DMS 273 treated with DMSO at 0.1 percent for 48 hours (cell line): ENCODE measurements at regions not wholly inside any gene's neighbourhood (a gene's known extent, or its start where the extent isn't known, plus 50 kb on each side); places are given as distances from the start of the nearest gene placed in this dataset.
"Not testable (repeated sequence)": the region's sequence is repeated elsewhere in the genome, so short reads cannot be mapped to it uniquely, and the experiment has no call there.

Source experiments
- DNase-seq: peaks from one replicate; lab custom pipeline; 2025; lab: John Stamatoyannopoulos, UW

DNA sequence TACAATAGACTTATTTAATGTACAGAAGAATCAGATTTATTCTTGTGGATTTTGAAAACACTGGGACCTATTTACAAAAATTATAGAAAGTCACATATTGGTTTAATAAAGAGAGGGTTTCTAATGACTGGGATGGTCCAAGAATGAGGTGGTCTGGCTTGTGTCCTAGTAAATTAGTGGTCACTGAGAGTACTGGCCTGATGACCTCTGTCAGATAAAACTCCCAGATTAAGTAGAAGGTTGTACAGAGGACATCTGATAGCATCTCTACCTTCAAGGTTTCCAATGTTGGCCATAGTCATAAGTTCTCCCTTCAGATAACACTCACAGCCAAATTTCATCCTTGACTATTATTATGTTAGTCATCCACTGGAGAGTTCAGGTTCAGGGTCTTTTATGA, 692.9 kb downstream of the MTRR start:
- no peak for DNase-seq

DNA sequence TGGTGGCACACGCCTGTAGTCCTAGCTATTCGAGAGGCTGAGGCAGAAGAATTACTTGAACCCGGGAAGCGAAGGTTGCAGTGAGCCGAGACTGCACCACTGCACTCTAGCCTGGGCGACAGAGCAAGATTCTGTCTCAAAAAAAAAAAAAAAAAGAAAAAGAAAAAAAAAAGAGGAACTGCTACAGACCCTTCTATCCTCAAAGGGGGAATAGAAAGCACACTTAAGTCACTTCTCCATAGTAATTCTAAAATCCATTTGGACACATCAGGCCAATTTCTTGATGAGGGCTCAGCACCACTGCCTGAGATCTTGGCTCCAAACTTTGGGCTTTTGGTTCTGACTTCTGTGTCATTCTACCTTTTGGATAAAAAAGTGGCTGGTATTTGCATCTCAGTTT, 694.6 kb downstream of the MTRR start:
- DNase-seq: not testable (repeated sequence)

DNA sequence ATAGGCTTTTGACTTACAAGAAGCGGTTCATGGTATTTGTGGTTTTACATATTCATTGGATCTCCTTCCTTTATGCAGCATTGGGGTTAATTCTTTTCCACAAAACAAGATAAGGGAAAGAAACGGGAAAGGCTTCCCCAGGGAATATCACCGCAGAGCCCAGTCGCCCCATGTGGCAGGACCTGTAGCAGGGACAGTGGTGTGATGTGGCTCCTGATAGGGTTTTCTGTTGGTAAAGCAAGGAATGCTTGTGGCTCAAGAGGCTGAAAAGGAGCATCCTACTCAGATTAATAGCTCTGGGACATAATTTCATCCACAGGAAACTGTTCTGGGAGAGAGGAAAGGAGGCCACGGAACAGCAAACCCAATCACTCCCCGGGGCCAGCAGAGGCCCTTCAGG, 699.9 kb downstream of the MTRR start:
- no peak for DNase-seq

DNA sequence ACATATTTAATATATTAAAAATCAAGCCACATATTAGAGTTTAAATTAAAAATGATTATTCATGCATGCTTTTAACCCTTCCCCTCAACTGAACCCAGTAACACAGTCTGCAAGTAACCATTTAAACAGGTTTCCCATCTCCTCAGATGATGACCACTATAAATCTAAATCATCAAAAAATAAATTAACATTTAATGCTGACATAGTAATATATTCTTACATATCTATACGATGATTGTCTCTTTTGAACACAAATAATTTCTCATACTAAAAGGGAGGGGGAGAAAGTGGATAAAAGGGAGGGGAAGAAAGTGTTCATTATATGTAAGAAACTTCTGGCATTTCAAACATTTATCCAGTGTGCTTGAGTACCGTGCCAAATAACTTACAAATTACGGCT, 701.6 kb downstream of the MTRR start:
- no peak for DNase-seq

DNA sequence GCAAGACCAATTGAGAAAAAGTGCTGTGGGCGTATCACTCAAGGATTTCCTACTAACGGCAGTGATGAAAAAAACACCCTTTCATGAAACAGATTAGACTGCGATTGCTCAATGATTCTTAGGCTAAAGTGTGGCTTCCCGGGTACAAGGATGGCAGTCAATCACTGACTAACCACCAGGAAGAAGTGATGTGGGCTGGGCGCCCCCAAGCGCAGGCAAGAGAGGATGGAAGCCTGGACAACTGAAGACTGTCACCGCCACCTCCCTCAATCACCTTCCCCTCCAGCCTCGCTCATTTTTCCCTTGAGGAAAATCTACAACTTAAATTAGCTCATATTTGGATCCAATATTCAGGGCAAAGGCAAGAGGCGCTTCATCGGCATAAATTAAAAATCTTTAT, 707.2 kb downstream of the MTRR start:
- DNase-seq: no peak

DNA sequence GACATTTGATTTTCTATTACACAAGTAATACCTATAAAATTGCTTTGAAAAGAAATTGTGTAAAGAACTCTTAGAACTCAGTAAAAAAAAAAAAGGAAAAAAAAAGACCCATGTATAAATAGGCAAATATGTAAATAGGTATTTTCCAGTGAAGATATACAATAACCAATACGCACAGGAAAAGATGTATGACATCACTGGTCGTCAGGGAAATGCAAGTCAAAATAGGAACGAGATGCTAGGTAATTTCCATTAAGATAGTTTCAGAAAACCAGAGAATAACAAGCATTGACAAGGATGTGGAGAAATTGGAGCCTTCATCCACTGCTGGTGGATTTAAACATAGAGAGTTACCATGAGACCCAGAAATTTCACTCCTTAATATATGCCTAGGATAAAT, 708.8 kb downstream of the MTRR start:
- DNase-seq: no peak

DNA sequence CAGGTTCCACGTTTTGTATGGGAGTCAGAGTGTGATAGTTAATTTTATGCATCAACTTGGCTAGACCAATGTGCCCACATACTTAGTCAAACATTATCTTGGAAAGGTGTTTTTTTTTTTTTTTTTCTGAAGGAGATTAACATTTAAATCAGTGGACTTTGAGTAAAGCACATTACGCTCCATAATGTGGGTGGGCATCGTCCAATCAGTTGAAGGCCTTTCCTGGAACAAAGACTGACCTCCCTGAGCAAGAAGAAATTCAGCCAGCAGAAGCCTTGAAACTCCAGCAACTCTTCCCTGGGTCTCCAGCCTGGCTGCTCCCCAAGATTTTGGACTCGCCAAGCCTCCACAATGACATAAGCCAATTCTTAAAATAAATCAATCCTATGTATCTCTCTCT, 711.4 kb downstream of the MTRR start:
- DNase-seq: no peak

DNA sequence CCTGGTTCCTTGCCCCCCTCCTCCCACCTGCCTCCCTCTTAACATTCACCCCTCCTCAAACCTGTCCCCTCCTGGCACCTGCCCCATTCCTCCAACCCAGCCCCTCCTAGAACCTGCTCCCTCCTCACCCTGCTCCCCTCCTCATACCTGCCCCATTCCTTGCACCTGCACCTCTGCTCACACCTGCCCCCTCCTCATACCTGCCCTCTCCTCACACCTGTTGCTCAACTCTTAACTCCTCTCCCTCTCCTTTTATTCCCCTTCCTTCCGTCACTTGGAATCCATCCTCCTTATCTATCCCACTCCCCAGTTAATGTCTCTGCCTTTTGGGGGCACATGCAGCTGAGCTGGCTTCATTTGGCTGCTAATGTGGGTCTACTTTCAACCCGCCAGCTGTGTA, 712.1 kb downstream of the MTRR start:
- no peak for DNase-seq

DNA sequence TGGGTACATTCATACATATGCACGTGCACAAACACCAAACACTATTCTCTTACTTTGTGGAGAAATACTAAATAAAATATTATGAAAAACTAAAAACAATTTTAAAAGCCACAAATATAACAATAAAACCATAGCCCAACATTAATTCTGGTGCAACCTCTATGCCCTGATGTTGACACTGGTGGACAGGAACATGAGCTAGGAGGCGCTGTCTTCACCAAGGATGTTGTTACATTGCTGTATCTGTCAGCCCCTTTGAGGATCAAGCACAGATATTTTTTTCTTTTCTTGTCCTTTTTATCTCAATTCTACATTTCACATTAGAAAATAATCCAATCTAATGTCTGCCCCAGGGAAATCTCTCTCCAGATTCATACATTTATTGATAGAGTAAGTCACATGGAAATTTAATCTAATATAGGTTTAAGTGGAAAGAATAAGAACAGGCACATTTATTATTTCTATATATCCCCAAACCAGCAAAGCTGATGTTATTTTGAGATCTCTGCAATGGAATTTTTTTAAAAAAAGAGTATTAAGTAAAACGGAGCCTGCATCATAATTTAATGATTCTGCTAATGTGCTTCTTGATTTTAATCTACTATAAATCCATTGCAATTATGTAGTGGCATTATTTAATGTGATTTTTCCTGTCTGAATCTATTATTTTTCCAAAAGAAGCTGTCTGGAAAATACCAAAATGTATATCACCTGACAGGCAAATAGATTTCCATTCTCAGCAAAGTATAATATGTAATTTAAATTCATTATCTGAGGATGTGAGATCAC, 716.5 kb downstream of the MTRR start:
- no peak for DNase-seq

DNA sequence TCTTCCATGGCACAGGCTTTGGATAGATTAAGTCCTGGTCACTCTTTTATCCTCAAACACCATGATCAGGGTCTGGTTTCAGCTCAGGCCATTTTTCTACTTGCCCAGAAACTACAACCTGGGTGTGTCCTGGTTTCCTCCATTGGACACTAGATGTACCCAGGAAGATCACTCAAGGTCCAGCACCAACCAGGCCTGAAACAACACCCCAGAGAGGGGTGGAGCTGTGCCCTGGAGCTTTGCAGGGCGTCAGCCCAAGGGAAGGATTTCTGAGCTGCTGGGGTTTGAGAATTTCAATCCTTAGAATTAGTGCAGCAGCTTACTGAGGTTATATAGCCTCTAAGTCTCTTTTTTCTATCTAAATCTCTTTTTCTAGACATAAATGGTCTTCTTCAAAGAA, 722.0 kb downstream of the MTRR start:
- no peak for DNase-seq

DNA sequence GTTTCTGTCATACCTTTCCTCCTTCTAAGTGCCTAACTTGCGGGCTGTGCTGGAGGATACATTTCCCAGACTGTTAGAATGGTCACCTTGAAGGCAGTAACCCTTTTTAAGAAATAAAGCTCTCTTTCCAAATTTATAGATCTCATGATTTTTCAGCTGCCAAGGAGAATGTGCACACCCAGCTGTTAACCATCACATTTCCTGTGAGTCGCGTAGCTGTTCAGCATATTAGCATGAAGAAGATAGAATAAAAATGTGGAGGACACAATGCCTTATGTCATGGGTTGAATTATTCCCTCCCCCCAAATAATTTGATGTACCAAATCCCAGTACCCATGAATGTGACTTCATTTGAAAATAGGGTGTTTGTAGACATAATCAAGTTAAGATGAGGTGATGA, 729.4 kb downstream of the MTRR start:
- DNase-seq: no peak

DNA sequence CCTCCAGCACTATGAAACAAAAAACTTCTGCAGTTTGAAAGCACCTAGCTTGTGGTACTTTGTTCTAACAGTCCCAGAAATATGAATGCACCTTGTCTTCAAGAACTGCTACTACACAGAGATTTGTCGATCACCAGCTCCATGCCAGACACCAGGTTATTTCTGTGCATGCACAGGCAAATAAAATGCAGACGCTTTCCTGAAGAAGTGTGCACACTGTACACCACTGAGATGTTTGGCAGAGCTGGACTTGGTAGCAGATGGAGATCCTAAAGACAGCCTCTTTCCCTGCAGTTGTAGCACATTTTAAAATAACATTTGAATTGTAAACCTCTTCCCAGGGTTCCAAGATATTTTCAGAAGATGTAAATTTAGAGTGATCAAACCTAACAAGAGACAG, 730.0 kb downstream of the MTRR start:
- DNase-seq: peak; percentile 29

DNA sequence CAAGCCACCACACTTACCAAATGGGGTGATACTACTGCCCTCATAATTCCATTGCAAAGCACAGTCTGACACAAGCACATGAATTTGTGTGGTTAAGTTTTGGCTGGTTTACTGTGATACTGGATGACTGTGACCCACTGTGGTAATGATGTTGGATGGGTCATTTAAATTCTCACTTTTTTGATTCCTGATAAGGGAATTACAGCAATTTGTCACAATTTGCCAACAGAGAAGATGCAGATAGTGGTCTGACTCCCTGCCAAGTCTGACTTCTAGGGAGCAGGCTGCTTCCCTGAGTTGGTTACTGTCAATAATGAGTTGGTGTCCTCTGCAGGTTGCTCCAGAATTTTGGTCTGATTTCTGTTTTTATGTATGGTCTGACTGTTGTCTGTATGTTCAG, 731.9 kb downstream of the MTRR start:
- no peak for DNase-seq

DNA sequence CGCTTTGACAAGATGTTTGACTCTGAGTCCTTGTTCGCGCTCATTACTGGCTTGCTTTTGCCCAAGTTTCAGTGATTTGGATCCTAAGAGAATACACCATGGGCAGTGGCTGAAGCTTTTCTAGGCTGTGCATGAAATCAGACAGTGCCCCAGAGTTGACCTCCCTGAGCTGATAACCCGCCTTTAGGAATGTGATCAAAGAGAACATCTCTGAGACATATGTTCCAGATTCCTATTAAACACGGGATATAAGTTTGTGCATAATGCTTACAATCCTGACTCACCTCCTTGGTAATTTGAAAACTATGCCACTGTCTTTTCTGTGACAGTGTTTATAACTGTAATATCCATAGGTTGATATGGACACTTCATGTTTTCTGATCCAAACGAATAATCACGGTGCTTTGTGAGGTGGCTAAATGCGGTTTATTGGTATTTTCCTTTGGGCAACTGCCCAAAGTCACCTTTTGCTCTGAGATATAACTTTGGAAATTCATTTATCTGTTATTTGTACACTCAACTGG, 732.9 kb downstream of the MTRR start:
- DNase-seq: no peak

DNA sequence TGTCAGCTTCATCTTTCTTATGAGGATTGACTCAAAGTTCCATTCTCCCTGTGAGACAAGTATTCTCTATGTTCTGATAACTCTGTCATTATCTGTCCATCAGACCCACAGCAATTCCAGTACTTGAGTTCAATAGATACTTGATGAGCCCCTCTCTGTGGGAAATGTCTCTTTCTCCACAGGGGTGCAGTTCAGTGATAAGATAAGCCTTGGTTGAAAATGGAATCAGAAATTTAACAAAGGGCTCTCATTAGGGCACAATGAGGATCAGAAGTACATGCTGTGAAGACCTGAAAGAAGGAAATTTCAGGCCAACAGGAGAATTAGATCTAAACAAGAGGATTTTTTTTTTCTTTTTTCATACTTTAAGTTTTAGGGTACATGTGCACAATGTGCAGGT, 737.3 kb downstream of the MTRR start:
- DNase-seq: no peak

DNA sequence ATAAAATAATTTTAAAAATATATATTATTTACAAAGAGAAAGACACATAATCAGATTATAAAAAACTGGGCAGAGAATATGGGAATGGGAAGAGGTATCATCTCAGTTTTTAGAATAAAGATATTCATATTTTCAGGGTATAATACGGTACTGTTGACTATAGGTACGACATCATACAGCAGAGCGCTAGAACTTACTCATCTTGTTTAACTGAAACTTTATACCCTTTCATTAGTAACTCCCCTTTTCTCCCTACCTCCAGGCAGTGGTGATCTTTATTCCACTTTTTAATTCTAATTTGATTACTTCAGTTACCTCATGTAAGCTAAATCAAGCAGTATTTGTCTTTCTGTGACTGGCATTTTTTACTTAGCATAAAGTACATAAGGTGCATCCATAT, 742.1 kb downstream of the MTRR start:
- DNase-seq: no peak

DNA sequence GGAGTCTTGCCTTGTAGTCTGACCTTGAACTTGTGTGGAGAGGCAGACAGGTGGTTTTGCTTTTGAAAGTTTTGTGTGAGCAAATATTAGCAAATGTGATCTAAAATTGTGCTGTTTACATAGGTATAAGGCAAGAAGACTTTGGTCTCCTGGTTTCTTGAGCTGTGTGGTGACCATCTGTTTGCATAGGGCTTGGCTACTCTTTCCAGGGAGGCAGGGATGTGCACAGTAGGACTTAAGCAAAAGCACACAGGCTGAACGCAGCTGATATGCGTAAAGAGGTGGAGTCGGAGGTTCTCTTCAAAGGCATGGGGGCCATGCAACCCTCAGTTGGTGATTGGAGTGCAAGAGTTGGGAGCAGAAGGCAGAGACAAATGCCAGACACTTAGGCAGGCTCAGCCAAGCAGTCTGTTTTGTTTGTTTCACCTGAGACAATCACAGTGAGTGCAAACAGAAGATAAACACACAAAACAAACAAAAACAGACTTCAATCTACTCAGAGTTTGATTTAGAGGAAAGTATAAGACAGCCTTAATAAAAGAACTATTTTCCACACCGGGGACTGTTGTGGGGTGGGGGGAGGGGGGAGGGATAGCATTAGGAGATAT, 744.2 kb downstream of the MTRR start:
- DNase-seq: no peak

DNA sequence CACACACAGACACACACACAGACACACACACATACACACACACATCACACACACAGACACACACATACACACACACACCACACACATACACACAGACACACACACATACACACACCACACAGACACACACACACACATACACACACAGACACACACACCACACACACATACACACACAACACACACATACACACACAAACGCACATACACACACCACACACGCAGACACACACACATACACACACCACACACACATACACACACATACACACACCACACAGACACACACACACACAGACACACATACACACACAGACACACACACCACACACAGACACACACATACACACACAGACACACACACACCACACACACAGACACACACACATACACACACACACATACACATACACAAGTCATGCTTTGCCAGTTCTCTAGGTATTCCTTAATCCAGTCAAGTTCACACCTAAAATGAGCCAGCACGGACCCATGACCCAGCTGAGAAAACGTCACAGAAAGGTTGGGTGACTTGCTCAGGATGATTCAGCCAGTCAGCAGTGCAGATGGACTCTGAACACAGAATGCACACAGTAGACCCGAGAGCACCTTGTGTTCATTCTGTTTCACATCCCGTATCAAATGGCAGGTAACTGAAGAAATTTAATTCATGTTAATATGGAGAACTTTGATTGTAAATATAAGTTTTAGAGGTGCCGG, 746.4 kb downstream of the MTRR start:
- DNase-seq: no peak

DNA sequence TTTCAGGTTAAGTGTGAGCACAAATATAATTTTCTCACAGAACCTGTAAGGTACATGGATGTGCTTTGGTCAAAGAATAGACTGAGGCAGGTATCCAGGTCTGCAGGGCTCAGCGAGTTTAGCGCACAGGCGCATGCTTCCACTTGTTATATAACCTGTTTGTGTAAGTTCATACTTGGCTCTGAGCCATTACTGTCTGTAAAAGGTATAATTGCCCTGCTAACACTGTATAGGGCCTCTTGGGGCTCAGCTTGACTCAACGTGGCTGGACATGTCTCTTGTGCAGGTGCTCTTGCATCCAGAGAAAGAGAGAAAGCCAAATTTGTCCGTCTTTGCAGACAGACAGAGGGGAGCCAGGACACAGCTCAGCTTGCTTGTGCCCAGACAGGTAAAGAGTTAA, 759.6 kb downstream of the MTRR start:
- peak; percentile 64 for DNase-seq

DNA sequence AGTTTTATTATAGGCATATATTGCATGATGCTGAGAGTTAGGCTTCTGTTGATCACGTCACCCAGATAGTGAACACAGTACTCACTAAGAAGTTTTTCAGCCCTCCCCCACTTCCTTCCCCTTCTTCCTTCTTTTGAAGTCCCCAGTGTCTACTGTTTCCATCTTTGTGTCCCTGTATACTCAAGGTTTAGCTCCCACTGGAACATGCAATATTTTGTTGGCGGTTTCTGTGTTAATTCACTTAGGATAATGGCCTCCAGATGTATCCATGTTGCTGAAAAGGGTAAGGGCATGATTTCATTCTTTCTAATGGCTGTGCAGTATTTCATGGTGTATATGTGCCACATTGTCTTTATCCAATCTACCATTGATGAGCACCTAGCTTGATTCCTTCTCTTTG, 764.3 kb downstream of the MTRR start:
- no peak for DNase-seq

DNA sequence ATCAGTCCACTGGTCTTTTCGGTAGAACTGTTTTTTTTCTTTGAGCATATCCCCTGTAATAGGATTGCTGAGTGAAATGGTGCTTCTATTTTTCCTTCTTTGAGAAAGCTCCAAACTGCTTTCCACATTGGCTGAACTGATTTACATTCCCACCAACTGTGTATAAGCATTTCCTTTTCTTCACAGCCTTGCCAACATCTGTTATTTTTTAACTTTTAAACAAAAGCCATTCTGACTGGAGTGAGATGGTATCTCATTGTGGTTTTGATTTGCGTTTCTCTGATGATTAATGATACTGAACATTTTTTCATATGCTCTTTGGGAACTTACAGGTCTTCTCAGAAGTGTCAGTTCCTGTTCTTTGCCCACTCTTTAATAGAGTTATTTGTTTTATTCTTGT, 764.7 kb downstream of the MTRR start:
- peak; percentile 63 for DNase-seq

DNA sequence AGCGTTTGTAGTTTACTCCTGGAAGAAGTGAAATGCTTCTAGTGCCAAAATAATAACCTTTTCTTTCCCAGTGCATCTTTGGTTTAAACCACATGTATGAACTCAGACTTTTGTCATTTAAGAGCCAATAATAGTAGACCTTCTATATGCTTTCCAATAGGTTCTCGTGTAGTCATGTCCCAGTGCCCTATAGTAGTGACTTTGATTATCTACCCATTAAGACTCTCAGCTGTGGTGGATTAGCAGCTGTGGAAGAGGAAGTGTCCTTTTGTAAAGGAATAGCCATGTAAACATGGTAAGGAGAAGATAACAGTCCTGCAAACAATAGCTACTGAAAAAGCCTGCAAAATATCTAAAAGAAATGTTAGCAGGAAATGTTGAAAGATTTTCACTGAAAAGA, 765.3 kb downstream of the MTRR start:
- no peak for DNase-seq
